B cell (primary cell): ENCODE measurements at regions not wholly inside any gene's neighbourhood (a gene's known extent, or its start where the extent isn't known, plus 50 kb on each side); places are given as distances from the start of the nearest gene placed in this dataset.

Source experiments
- ATAC-seq: fragments of 200-7000 bp; cut with Tn5 transposase; one replicate; pipeline ENCODE4 v1.10.0; 2021; ENCODE audit warnings: low read depth, mild to moderate bottlenecking, moderate number of reproducible peaks, moderate library complexity
- CTCF ChIA-PET: fragments of 350-600 bp; sonication (Branson Sonifier 250); formaldehyde crosslinking; loops from one replicate; lab custom pipeline; 2021; ENCODE audit warnings: antibody characterized with exemption, inconsistent platforms; lab: Charles Lee
- POLR2A ChIA-PET: fragments of 350-600 bp; sonication (Branson Sonifier 250); formaldehyde crosslinking; loops from one replicate; lab custom pipeline; 2021; ENCODE audit warnings: antibody characterized with exemption; lab: Charles Lee
- DNase-seq: peaks from one replicate; pipeline ENCODE4 v3.0.0; 2013
- H2AFZ ChIP-seq: 2 replicates; pipeline ENCODE4 v1.6.1; 2012; ENCODE audit warnings: mild to moderate bottlenecking, low read depth, low read length; ENCODE audit not compliant: insufficient read depth, poor library complexity, severe bottlenecking
- H3K27ac ChIP-seq, 2 donors: 1 replicate in 1 of 2; 2 replicates in 1 of 2; pipeline ENCODE4 v1.5.1; 2012 to 2013; ENCODE audit warnings: low read length in 2 of 2, mild to moderate bottlenecking in 2 of 2, moderate library complexity in 1 of 2
- H3K27me3 ChIP-seq, 4 experiments: fragments of 200-600 bp in 1 of 4; sonication (generic) in 1 of 4; replicated peaks in 1 of 4; 1 replicate in 2 of 4; 2 replicates in 2 of 4; pipeline versions ENCODE4 v1.6.1 to v1.7.0; 2013 to 2016; ENCODE audit warnings: low read length in 3 of 4, mild to moderate bottlenecking in 2 of 4, mixed read lengths in 1 of 4, moderate library complexity in 1 of 4; ENCODE audit not compliant: insufficient read depth in 4 of 4, control insufficient read depth in 3 of 4; ENCODE audit errors: control extremely low read depth in 1 of 4
- H3K36me3 ChIP-seq, 2 experiments: replicated peaks in 1 of 2; 1 replicate in 1 of 2; 2 replicates in 1 of 2; pipeline versions ENCODE4 v1.6.1 to v1.7.1; 2013; ENCODE audit warnings: low read length in 1 of 2; ENCODE audit not compliant: insufficient read depth in 2 of 2, control insufficient read depth in 1 of 2; ENCODE audit errors: control extremely low read depth in 1 of 2, extremely low read depth in 1 of 2
- H3K4me1 ChIP-seq, 2 donors: fragments of 200-600 bp in 1 of 2; sonication (generic) in 1 of 2; 1 replicate in 1 of 2; 2 replicates in 1 of 2; pipeline versions ENCODE4 v1.5.1 to v1.6.1; 2013 to 2017; ENCODE audit warnings: low read length in 2 of 2; ENCODE audit not compliant: control insufficient read depth in 2 of 2, insufficient read depth in 2 of 2
- H3K4me2 ChIP-seq: replicated peaks from 2 replicates; pipeline ENCODE3; 2012; ENCODE audit warnings: mild to moderate bottlenecking, low read depth, low read length; ENCODE audit not compliant: poor library complexity, severe bottlenecking
- H3K4me3 ChIP-seq, 5 experiments: fragments of 200-600 bp in 1 of 5; sonication (generic) in 1 of 5; 1 replicate in 3 of 5; 2 replicates in 2 of 5; pipeline versions ENCODE4 v1.5.1 to v1.7.0; 2011 to 2016; ENCODE audit warnings: low read length in 4 of 5, mild to moderate bottlenecking in 4 of 5, low read depth in 2 of 5, control low read depth in 1 of 5, moderate library complexity in 1 of 5; ENCODE audit not compliant: insufficient read depth in 1 of 5; ENCODE audit errors: control extremely low read depth in 1 of 5, extremely low read depth in 1 of 5
- H3K79me2 ChIP-seq: fragments of 200-600 bp; sonication (generic); one replicate; pipeline ENCODE4 v1.6.0; 2016; ENCODE audit warnings: low read length; ENCODE audit not compliant: control insufficient read depth, insufficient read depth
- H3K9ac ChIP-seq: fragments of 200-600 bp; sonication (generic); 2 replicates; pipeline ENCODE4 v1.6.1; 2017; ENCODE audit warnings: mild to moderate bottlenecking, low read length, moderate library complexity
- H3K9me3 ChIP-seq, 3 donors: one replicate each; pipeline versions ENCODE4 v1.6.1 to v1.7.1; 2013; ENCODE audit warnings: low read length in 2 of 3; ENCODE audit not compliant: control insufficient read depth in 2 of 3, insufficient read depth in 1 of 3; ENCODE audit errors: control extremely low read depth in 1 of 3
- H4K20me1 ChIP-seq: 2 replicates; pipeline ENCODE4 v1.6.0; 2012; ENCODE audit warnings: mild to moderate bottlenecking, low read length; ENCODE audit not compliant: insufficient read depth, control insufficient read depth, poor library complexity, severe bottlenecking
- H3K27ac Mint-ChIP-seq: one replicate; pipeline ENCODE4 v1.8.0; 2021; ENCODE audit warnings: mixed read lengths
- H3K27me3 Mint-ChIP-seq: one replicate; pipeline ENCODE4 v1.8.0; 2021; ENCODE audit warnings: mixed read lengths
- H3K4me1 Mint-ChIP-seq: one replicate; pipeline ENCODE4 v1.8.0; 2021; ENCODE audit warnings: mixed read lengths
- H3K4me3 Mint-ChIP-seq: one replicate; pipeline ENCODE4 v1.8.0; 2021; ENCODE audit warnings: mixed read lengths
- H3K9me3 Mint-ChIP-seq: one replicate; pipeline ENCODE4 v1.8.0; 2022; ENCODE audit warnings: mixed read lengths; ENCODE audit not compliant: insufficient read depth
- CTCF ChIP-seq: fragments of 200-600 bp; IDR thresholded peaks from one replicate; pipeline ENCODE4 v1.8.0; 2022; ENCODE audit warnings: antibody characterized with exemption, mild to moderate bottlenecking
- EZH2 ChIP-seq: IDR thresholded peaks from 2 replicates; pipeline ENCODE4 v1.6.1; 2012; ENCODE audit warnings: borderline replicate concordance, low read depth, mild to moderate bottlenecking, moderate library complexity, low read length; ENCODE audit not compliant: insufficient read depth, poor library complexity, severe bottlenecking
- WGBS: methylation state at CpG from one replicate; pipeline ENCODE4 v1.1.5; 2013; ENCODE audit warnings: missing lambda C conversion rate; ENCODE audit not compliant: insufficient coverage; 5-methylcytosine and 5-hydroxymethylcytosine counted together
- intact Hi-C: fragments of 100-400 bp; cut with micrococcal nuclease; formaldehyde crosslinking; loops from one replicate; pipeline ENCODE4 v1.10.0; 2022

GRCh38 chr21:14903172-14903865, 161.5 kb downstream of the NRIP1 start:
- DNase-seq, result no peak
- Mint-ChIP-seq H3K4me1 (peaks cover 26% of the 10 kb centered on the region), H3K27me3 (no peaks in the 10 kb centered on the region), H3K9me3 (no peaks in the 10 kb centered on the region), H3K4me3 (no peak overlapping the region), H3K27ac (no peak overlapping the region)
- Histone ChIP-seq H3K79me2 (no peaks in the 10 kb centered on the region), H2AFZ (no peak overlapping the region), H3K4me1 (peaks cover 9 to 15% of the 10 kb centered on the region in 2 donors), H3K9ac (no peak overlapping the region), H3K9me3 (no peaks in the 10 kb centered on the region), H3K4me2 (no peak overlapping the region), H3K36me3 (no peaks in the 10 kb centered on the region), H3K4me3 (no peak overlapping the region), H3K27me3 (no peaks in the 10 kb centered on the region), H3K27ac (no peak overlapping the region), H4K20me1 (no peaks in the 10 kb centered on the region)
- no peak for ATAC-seq
- TF ChIP-seq EZH2 (no peak), CTCF (no peak)
- ChIA-PET POLR2A (no interaction called here), CTCF (no interaction called here)
- intact Hi-C loops, result no loop called here
- WGBS, result 100% methylated on average over 2 of the region's 3 CpGs

- ATAC-seq, result peak; percentile 98
- Histone ChIP-seq H3K4me3 (no peak overlapping the region), H3K36me3 (no peaks in the 10 kb centered on the region), H3K4me1 (peaks cover 9 to 15% of the 10 kb centered on the region in 2 donors), H3K79me2 (no peaks in the 10 kb centered on the region), H4K20me1 (no peaks in the 10 kb centered on the region), H2AFZ (peak overlapping the region; percentile 32), H3K9ac (no peak overlapping the region), H3K27ac (peak overlapping the region; percentile 51 to 76), H3K4me2 (peak overlapping the region; percentile 26), H3K9me3 (no peaks in the 10 kb centered on the region), H3K27me3 (no peaks in the 10 kb centered on the region)
- TF ChIP-seq EZH2, result no peak
- no peak for TF ChIP-seq CTCF
- peak; percentile 73 for DNase-seq
- H3K27me3 Mint-ChIP-seq, result no peaks in the 10 kb centered on the region
- no CpG with 5 or more reads among the region's 3 CpGs for WGBS
- POLR2A ChIA-PET, result no interaction called here
- CTCF ChIA-PET, result no interaction called here
- H3K4me1 Mint-ChIP-seq, result peaks cover 26% of the 10 kb centered on the region
- peak overlapping the region; percentile 79 for H3K27ac Mint-ChIP-seq
- H3K4me3 Mint-ChIP-seq, result peak overlapping the region; percentile 23
- no peaks in the 10 kb centered on the region for H3K9me3 Mint-ChIP-seq
- intact Hi-C loops, result no loop called here
Measured at GRCh38 chr21:14901482-14901958, 163.3 kb downstream of the NRIP1 start.
